HG02610 (cell line): ENCODE measurements at regions not wholly inside any gene's neighbourhood (a gene's known extent, or its start where the extent isn't known, plus 50 kb on each side); places are given as distances from the start of the nearest gene placed in this dataset.
A peak's percentile ranks its signal among the peaks of the same experiment; 100 is the strongest.
"Not testable (repeated sequence)": the region's sequence is repeated elsewhere in the genome, so short reads cannot be mapped to it uniquely, and the experiment has no call there.

Experiments
- ATAC-seq: cut with Tn5 transposase; IDR thresholded peaks from one replicate; pipeline ENCODE4 v1.9.1; 2021; ENCODE audit warnings: mild to moderate bottlenecking, moderate library complexity; ENCODE audit not compliant: unreplicated experiment

GRCh38 chrX:136975684-136976470, 57.9 kb downstream of the GPR101 start:
- ATAC-seq: no peak

- no peak for ATAC-seq
Measured at GRCh38 chrX:136967966-136968365, 65.8 kb downstream of the GPR101 start.

- no peak for ATAC-seq
Measured at GRCh38 chrX:136963973-136964372, 69.8 kb downstream of the GPR101 start.

GRCh38 chrX:136961594-136962135, 72.1 kb downstream of the GPR101 start:
- ATAC-seq: no peak

GRCh38 chrX:136954930-136955329, 74.4 kb upstream of the RBMX start:
- no peak for ATAC-seq

GRCh38 chrX:136953867-136954787, 73.6 kb upstream of the RBMX start:
- peak; percentile 88 for ATAC-seq

DNA sequence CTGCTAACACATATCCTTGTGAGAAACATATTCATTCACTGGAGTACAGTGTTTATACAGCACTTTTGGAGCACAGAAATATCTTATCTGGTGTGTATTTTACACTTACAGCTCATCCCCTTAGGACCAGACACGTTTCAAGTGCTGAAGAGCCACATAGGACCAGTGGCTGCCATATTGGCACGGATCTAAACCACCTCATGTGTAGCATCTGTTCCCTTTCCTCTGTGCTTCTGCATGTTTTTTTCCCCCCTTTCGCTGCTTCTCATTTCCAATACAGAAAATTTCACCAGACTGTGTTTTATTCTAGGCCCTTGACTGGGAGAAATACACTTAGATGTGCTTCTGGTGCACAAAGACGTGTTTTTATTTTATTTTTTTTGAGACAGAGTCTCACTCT, 69.7 kb upstream of the RBMX start:
- no peak for ATAC-seq

GRCh38 chrX:136941396-136942337, 61.1 kb upstream of the RBMX start:
- no peak for ATAC-seq

DNA sequence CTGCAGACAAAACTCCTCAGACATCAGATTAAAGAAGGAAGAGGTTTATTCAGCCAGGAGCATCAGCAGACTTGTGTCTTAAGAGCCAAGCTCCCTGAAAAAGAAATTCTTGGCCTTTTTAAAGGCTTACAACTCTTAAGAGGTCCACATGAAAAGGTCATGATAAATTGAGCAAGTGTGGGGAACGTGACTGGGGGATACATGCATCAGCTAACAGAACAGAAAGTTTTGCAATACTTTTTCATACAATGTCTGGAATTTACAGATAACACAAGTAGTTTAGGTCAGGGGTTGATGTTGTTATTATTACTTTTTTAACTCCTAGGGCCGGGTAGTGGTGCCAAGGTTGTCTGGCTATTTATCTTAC, 55.6 kb upstream of the RBMX start:
- ATAC-seq: no peak

DNA sequence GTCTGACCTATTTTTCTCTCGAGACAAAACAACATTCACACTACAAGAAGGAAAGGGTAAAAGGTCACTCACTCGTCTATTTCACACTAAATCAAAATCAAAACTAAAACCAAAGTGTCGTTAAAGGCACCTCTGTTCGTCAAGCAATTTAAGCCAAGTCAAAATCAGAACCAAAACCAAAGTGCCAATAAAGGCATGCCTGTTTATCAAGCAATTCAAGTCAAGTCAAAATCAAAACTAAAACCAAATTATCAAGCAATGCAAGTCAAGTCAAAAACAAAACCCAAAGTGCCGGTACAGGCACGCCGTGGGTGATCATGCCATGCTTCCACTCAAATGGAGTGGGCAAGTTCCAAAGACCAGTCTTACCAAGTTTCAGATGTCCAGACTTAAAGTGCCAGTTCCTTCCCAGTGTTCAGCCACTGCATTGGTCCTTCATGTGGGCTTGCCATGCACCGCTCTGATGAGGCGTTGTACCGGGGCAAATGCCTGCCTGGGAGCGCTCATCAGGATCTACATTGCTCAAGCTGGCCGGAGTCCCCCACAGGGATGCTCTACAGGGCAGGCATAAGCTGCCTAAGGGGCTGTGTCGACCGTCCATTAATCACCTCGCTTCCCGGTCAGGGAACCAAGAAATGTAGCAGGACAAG, 55.1 kb upstream of the RBMX start:
- ATAC-seq: not testable (repeated sequence)

GRCh38 chrX:136934652-136935051, 54.1 kb upstream of the RBMX start:
- not testable (repeated sequence) for ATAC-seq

GRCh38 chrX:136933611-136934145, 53.2 kb upstream of the RBMX start:
- no peak for ATAC-seq

GRCh38 chrX:136931661-136932060, 51.1 kb upstream of the RBMX start:
- no peak for ATAC-seq
